SK-N-MC (cell line): ENCODE measurements at regions not wholly inside any gene's neighbourhood (a gene's known extent, or its start where the extent isn't known, plus 50 kb on each side); places are given as distances from the start of the nearest gene placed in this dataset.

Experiments used
- EZH2 ChIP-seq: fragments of 200-600 bp; sonication (generic); IDR thresholded peaks from one replicate; pipeline ENCODE4 v1.6.1; 2017; ENCODE audit warnings: antibody characterized with exemption
- FOXP2 ChIP-seq: optimal IDR thresholded peaks from 2 replicates; pipeline ENCODE3; 2011; ENCODE audit warnings: mild to moderate bottlenecking, moderate library complexity; ENCODE audit not compliant: insufficient read depth; ENCODE audit errors: extremely low read length, control extremely low read depth
- POLR2AphosphoS5 ChIP-seq: IDR thresholded peaks from 2 replicates; pipeline ENCODE4 v1.6.1; 2012; ENCODE audit warnings: mild to moderate bottlenecking, low read depth, low read length, borderline replicate concordance

DNA sequence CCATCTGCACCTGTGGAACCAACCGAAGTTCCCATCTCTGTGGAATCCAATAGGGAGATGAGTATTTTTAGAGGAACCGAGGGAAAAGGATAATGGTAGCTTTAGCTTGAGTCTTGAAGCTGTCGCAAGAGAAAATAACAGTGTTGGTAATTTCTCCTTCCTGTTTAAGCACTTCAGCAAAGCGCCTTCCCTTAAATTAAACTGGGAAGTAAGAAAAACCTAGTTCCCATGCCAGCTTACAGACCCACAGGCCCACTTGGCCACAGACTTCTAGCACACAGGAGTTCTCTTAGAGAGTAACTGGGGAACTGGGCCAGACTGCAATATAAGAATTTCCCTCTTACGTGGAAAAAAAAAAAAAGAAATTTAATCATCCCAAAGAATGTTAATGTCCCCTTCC, 223.8 kb downstream of the EFCAB11 start:
- no peak for TF ChIP-seq POLR2AphosphoS5
- TF ChIP-seq EZH2: no peak
- no peak for TF ChIP-seq FOXP2
